ENCODE measurements at regions not wholly inside any gene's neighbourhood (a gene's known extent, or its start where the extent isn't known, plus 50 kb on each side); places are given as distances from the start of the nearest gene placed in this dataset.

- no peaks in the 10 kb centered on the region for H3K9me3 ChIP-seq
- no peak for DNase-seq
- intact Hi-C loops (cut with DNase I), result no loop called here
- H3K4me3 ChIP-seq, result no peak overlapping the region
- H3K4me1 ChIP-seq (ENCODE audit: insufficient read depth), result no peaks in the 10 kb centered on the region
- H3K27ac ChIP-seq, result no peak overlapping the region
- TF ChIP-seq CTCF (IDR thresholded peaks at IDR 0.05) (no peak), POLR2A (IDR thresholded peaks at IDR 0.05) (no peak), EP300 (IDR thresholded peaks at IDR 0.05) (no peak)
- 90 to 94% (median 94%) methylated on average over 2 of the region's 2 CpGs for WGBS, 3 donors
- H3K36me3 ChIP-seq, result no peaks in the 10 kb centered on the region
- no peaks in the 10 kb centered on the region for H3K27me3 ChIP-seq
Measured at GRCh38 chr20:40524071-40524470, 165.0 kb downstream of the MAFB start.

- no peak overlapping the region for H3K27ac ChIP-seq
- no peaks in the 10 kb centered on the region for H3K27me3 ChIP-seq
- TF ChIP-seq POLR2A (IDR thresholded peaks at IDR 0.05) (no peak), EP300 (IDR thresholded peaks at IDR 0.05) (no peak), CTCF (IDR thresholded peaks at IDR 0.05) (no peak)
- H3K4me1 ChIP-seq (ENCODE audit: insufficient read depth), result no peaks in the 10 kb centered on the region
- intact Hi-C loops (cut with DNase I), result no loop called here
- 89 to 92% (median 91%) methylated on average over 1 of the region's 1 CpG for WGBS, 3 donors
- H3K4me3 ChIP-seq, result no peak overlapping the region
- no peaks in the 10 kb centered on the region for H3K36me3 ChIP-seq
- no peak for DNase-seq
- H3K9me3 ChIP-seq, result no peaks in the 10 kb centered on the region
Measured at GRCh38 chr20:40522405-40522804, 166.6 kb downstream of the MAFB start.

- no peak for DNase-seq
- TF ChIP-seq POLR2A (IDR thresholded peaks at IDR 0.05), result no peak
- no peak for TF ChIP-seq CTCF (IDR thresholded peaks at IDR 0.05)
- no peak for TF ChIP-seq EP300 (IDR thresholded peaks at IDR 0.05)
- 88 to 98% (median 95%) methylated on average over 1 of the region's 1 CpG for WGBS, 3 donors
- Histone ChIP-seq H3K36me3 (no peaks in the 10 kb centered on the region), H3K27ac (no peak overlapping the region), H3K4me1 (ENCODE audit: insufficient read depth) (no peaks in the 10 kb centered on the region), H3K9me3 (no peaks in the 10 kb centered on the region), H3K4me3 (no peak overlapping the region), H3K27me3 (no peaks in the 10 kb centered on the region)
- intact Hi-C loops (cut with DNase I), result no loop called here
Measured at GRCh38 chr20:40521962-40522361, 167.1 kb downstream of the MAFB start.

- WGBS, 3 donors, result 60 to 79% (median 70%) methylated on average over 3 of the region's 3 CpGs
- Histone ChIP-seq H3K9me3 (no peaks in the 10 kb centered on the region), H3K4me1 (ENCODE audit: insufficient read depth) (no peaks in the 10 kb centered on the region), H3K36me3 (no peaks in the 10 kb centered on the region), H3K4me3 (no peak overlapping the region), H3K27me3 (no peaks in the 10 kb centered on the region), H3K27ac (no peak overlapping the region)
- DNase-seq, result no peak
- TF ChIP-seq POLR2A (IDR thresholded peaks at IDR 0.05) (no peak), EP300 (IDR thresholded peaks at IDR 0.05) (no peak), CTCF (IDR thresholded peaks at IDR 0.05) (no peak)
- intact Hi-C loops (cut with DNase I), result no loop called here
Measured at GRCh38 chr20:40519918-40520317, 169.1 kb downstream of the MAFB start.

- DNase-seq, result no peak
- H3K27ac ChIP-seq, result no peak overlapping the region
- H3K27me3 ChIP-seq, result no peaks in the 10 kb centered on the region
- no peaks in the 10 kb centered on the region for H3K36me3 ChIP-seq
- TF ChIP-seq CTCF (IDR thresholded peaks at IDR 0.05) (no peak), EP300 (IDR thresholded peaks at IDR 0.05) (no peak), POLR2A (IDR thresholded peaks at IDR 0.05) (no peak)
- 75 to 85% (median 81%) methylated on average over 4 of the region's 4 CpGs for WGBS, 3 donors
- no peaks in the 10 kb centered on the region for H3K9me3 ChIP-seq
- intact Hi-C loops (cut with DNase I), result no loop called here
- no peaks in the 10 kb centered on the region for H3K4me1 ChIP-seq (ENCODE audit: insufficient read depth)
- H3K4me3 ChIP-seq, result no peak overlapping the region
Measured at GRCh38 chr20:40512994-40513393, 176.0 kb downstream of the MAFB start.

Measured in ovary (tissue), 7 donors.